Fibroblast of villous mesenchyme (primary cell): ENCODE measurements at regions not wholly inside any gene's neighbourhood (a gene's known extent, or its start where the extent isn't known, plus 50 kb on each side); places are given as distances from the start of the nearest gene placed in this dataset.

ENCODE experiments used
- DNase-seq: peaks from one replicate; pipeline ENCODE4 v3.0.0-alpha.2; 2010; ENCODE audit warnings: low read depth
- H3K4me3 ChIP-seq: 2 replicates; pipeline ENCODE4 v1.5.1; 2011; ENCODE audit warnings: low read depth, mild to moderate bottlenecking, low read length
- CTCF ChIP-seq: IDR thresholded peaks from 2 replicates; pipeline ENCODE4 v1.5.1; 2012; ENCODE audit warnings: low read depth, mild to moderate bottlenecking, low read length; ENCODE audit not compliant: insufficient read depth

GRCh38 chr10:130931256-130931655 is 380.3 kb downstream of the TCERG1L start:
- TF ChIP-seq CTCF = no peak
- no peak overlapping the region for H3K4me3 ChIP-seq
- no peak for DNase-seq

- H3K4me3 ChIP-seq = no peak overlapping the region
- no peak for TF ChIP-seq CTCF
- DNase-seq = no peak
Observed at GRCh38 chr10:130932326-130933007, 379.1 kb downstream of the TCERG1L start.

- no peak overlapping the region for H3K4me3 ChIP-seq
- DNase-seq = no peak
- TF ChIP-seq CTCF = no peak
Observed at GRCh38 chr10:130933008-130933390, 378.5 kb downstream of the TCERG1L start.

- H3K4me3 ChIP-seq = no peak overlapping the region
- no peak for TF ChIP-seq CTCF
- DNase-seq = no peak
Observed at GRCh38 chr10:130934293-130935127, 377.0 kb downstream of the TCERG1L start.

GRCh38 chr10:130935128-130935439 is 376.4 kb downstream of the TCERG1L start:
- H3K4me3 ChIP-seq = no peak overlapping the region
- DNase-seq = no peak
- TF ChIP-seq CTCF = no peak

GRCh38 chr10:130935897-130936550 is 375.5 kb downstream of the TCERG1L start:
- no peak overlapping the region for H3K4me3 ChIP-seq
- DNase-seq = no peak
- no peak for TF ChIP-seq CTCF
